HAP-1 (cell line): ENCODE measurements at regions not wholly inside any gene's neighbourhood (a gene's known extent, or its start where the extent isn't known, plus 50 kb on each side); places are given as distances from the start of the nearest gene placed in this dataset.
"Not testable (repeated sequence)": the region's sequence is repeated elsewhere in the genome, so short reads cannot be mapped to it uniquely, and the experiment has no call there.

Experiments
- DNase-seq, 2 experiments: peaks; one replicate each; pipeline ENCODE4 v3.0.0-alpha.2; 2016 to 2020; ENCODE audit warnings: low spot score in 2 of 2
- H3K27me3 ChIP-seq: fragments of 250-450 bp; sonication (Bioruptor Pico); 2 replicates; pipeline ENCODE4 v1.5.1; 2020; ENCODE audit warnings: low read depth, mild to moderate bottlenecking, moderate library complexity
- H3K36me3 ChIP-seq: fragments of 250-450 bp; sonication (Bioruptor Pico); replicated peaks from 2 replicates; pipeline ENCODE4 v1.5.1; 2020; ENCODE audit warnings: mild to moderate bottlenecking
- H3K4me1 ChIP-seq: fragments of 250-450 bp; sonication (Bioruptor Pico); 2 replicates; pipeline ENCODE4 v1.5.1; 2020; ENCODE audit warnings: mild to moderate bottlenecking
- H3K4me3 ChIP-seq: fragments of 250-450 bp; sonication (Bioruptor Pico); 2 replicates; pipeline ENCODE4 v1.5.1; 2020; ENCODE audit warnings: mild to moderate bottlenecking, moderate library complexity
- H3K9me3 ChIP-seq: fragments of 250-450 bp; sonication (Bioruptor Pico); 2 replicates; pipeline ENCODE4 v1.5.1; 2020; ENCODE audit warnings: mild to moderate bottlenecking, moderate library complexity
- in situ Hi-C: fragments of 300-500 bp; cut with MboI; formaldehyde crosslinking; loops from 3 replicates; pipeline ENCODE4 v1.14.3; 2020; ENCODE audit warnings: low sequenced_read_pairs, inconsistent platforms, mixed read lengths

DNA sequence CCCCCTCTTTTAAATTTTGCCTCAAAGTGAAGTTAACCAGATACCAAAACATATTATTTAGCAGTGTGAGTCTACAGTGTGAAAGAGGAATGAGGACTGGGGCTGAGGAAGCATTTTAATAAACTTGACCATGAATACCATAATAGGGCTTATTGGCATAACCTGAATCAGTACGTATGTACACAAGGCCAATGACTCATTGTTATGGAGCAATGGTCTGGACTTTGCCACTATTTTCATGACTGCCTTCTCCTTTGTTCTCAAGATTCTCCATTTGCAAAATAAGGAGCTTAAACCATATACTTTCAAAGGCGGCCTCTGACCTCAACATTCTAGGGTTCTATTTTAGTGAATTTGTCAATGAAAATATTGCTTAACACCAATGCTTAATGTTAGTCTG is 102.8 kb upstream of the OR13H1 start:
- Histone ChIP-seq H3K4me3 (no peak overlapping the region), H3K27me3 (no peaks in the 10 kb centered on the region), H3K36me3 (no peaks in the 10 kb centered on the region), H3K9me3 (no peaks in the 10 kb centered on the region), H3K4me1 (peaks cover 12% of the 10 kb centered on the region)
- peak; percentile 19 to 85 for DNase-seq
- in situ Hi-C loops = no loop called here

DNA sequence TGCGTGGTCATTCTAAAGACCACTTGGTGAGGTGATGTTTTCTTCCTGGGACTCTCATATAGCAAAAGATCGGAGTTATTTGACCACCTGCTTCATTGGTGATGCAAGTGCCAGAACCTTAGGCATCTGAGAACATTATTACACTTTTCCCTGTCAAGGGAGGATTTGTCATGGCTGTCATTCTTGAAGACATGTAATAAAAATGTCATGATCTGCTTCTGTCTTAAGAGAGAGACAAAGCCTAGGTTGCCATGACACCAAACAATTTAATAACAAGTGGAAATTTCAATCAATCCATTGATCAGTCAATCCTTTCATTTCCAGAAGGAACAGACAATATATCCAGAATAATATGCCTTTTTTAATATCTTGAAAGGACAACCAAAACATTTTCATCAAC is 97.9 kb upstream of the OR13H1 start:
- Histone ChIP-seq H3K36me3 (no peaks in the 10 kb centered on the region), H3K4me3 (no peak overlapping the region), H3K4me1 (peaks cover 6% of the 10 kb centered on the region), H3K27me3 (no peaks in the 10 kb centered on the region), H3K9me3 (no peaks in the 10 kb centered on the region)
- DNase-seq = no peak
- in situ Hi-C loops = no loop called here

DNA sequence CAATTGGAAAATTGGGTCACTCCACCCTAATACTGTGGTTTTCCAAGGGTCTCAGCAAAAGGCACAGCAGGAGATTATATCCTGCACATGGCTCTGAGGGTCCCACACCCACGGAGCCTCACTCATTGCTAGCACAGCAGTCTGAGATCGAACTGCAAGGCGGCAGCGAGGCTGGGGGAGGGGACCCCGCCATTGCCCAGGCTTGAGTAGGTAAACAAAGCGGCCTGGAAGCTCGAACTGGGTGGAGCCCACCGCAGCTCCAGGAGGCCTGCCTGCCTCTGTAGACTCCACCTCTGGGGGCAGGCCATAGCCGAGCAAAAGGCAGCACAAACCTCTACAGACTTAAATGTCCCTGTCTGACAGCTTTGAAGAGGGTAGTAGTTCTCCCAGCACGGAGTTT is 82.0 kb upstream of the OR13H1 start:
- H3K27me3 ChIP-seq, H3K4me1 ChIP-seq, in situ Hi-C loops, H3K9me3 ChIP-seq, DNase-seq, H3K36me3 ChIP-seq, H3K4me3 ChIP-seq: not testable (repeated sequence)

DNA sequence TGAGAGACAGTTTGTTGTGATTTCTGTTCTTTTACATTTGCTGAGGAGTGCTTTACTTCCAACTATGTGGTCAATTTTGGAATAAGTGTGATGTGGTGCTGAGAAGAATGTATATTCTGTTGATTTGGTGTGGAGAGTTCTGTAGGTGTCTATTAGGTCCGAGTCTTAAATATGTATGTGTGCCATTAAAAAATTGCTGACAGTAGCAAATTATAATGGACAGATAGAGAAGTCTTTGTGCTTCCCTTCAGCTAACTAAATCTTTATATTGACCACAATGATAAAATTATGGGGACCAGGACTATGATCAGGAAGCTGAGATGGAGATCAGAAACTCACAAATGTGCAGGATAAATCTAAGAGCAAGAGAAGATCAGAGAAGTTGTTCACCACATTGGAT is 70.1 kb upstream of the OR13H1 start:
- H3K27me3 ChIP-seq, in situ Hi-C loops, H3K36me3 ChIP-seq, H3K9me3 ChIP-seq, DNase-seq, H3K4me3 ChIP-seq, H3K4me1 ChIP-seq: not testable (repeated sequence)

DNA sequence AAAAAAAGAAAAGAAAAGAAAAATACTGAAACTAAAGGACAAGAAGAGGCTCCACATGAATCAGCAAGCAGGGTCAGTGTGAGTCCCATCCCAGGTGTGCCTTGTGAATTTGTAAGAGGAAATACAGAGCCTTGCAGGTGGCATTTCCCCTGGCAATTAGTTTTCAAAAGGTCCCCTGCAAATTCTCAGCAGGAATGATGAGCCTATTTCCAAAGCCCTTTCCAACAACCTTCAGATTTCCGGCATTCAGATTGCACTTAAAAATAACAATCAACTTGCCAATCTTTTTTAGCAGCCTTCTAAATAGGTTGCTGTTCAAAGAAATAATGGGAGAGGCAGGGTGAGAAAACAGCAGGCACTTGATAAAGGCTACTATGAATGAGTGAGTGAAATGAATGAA is 66.4 kb upstream of the OR13H1 start:
- no peaks in the 10 kb centered on the region for H3K4me1 ChIP-seq
- no peak overlapping the region for H3K4me3 ChIP-seq
- no peak for DNase-seq
- in situ Hi-C loops = no loop called here
- H3K27me3 ChIP-seq = no peaks in the 10 kb centered on the region
- no peaks in the 10 kb centered on the region for H3K36me3 ChIP-seq
- H3K9me3 ChIP-seq = no peaks in the 10 kb centered on the region
